BLaER1 (cell line): ENCODE measurements at regions not wholly inside any gene's neighbourhood (a gene's known extent, or its start where the extent isn't known, plus 50 kb on each side); places are given as distances from the start of the nearest gene placed in this dataset.
A peak's percentile ranks its signal among the peaks of the same experiment; 100 is the strongest.

ENCODE experiments used
- H3K27ac ChIP-seq: shearing (Covaris generic); formaldehyde crosslinking; 2 replicates; pipeline ENCODE4 v1.8.1; 2022
- H3K27me3 ChIP-seq: shearing (Covaris generic); formaldehyde crosslinking; 2 replicates; pipeline ENCODE4 v1.8.1; 2022
- H3K36me3 ChIP-seq: shearing (Covaris generic); formaldehyde crosslinking; 2 replicates; pipeline ENCODE4 v1.8.1; 2022
- H3K4me1 ChIP-seq: shearing (Covaris generic); formaldehyde crosslinking; 2 replicates; pipeline ENCODE4 v1.8.1; 2022
- H3K4me2 ChIP-seq: shearing (Covaris generic); formaldehyde crosslinking; 2 replicates; pipeline ENCODE4 v1.8.1; 2022
- H3K4me3 ChIP-seq: shearing (Covaris generic); formaldehyde crosslinking; 2 replicates; pipeline ENCODE4 v1.8.1; 2022
- H3K9ac ChIP-seq: shearing (Covaris generic); formaldehyde crosslinking; 2 replicates; pipeline ENCODE4 v1.8.1; 2022
- H3K9me3 ChIP-seq: shearing (Covaris generic); formaldehyde crosslinking; 2 replicates; pipeline ENCODE4 v1.8.1; 2022
- H4K20me1 ChIP-seq: shearing (Covaris generic); formaldehyde crosslinking; 2 replicates; pipeline ENCODE4 v1.8.1; 2022
- Cebpa-rat ChIP-seq: shearing (Covaris generic); IDR thresholded peaks from 2 replicates; pipeline ENCODE4 v1.8.1; 2022

GRCh38 chr6:147861696-147862095, 353.2 kb downstream of the SAMD5 start:
- Histone ChIP-seq H3K4me2 (peak overlapping the region; percentile 33; the same call in 1 of the 2 replicates), H3K36me3 (no peaks in the 10 kb centered on the region), H3K9me3 (no peaks in the 10 kb centered on the region), H4K20me1 (no peaks in the 10 kb centered on the region), H3K4me1 (peaks cover 17% of the 10 kb centered on the region; the same call in 1 of the 2 replicates), H3K9ac (no peak overlapping the region), H3K4me3 (no peak overlapping the region), H3K27me3 (no peaks in the 10 kb centered on the region), H3K27ac (no peak overlapping the region)
- TF ChIP-seq Cebpa-rat = no peak

GRCh38 chr6:147867433-147868226, 359.1 kb downstream of the SAMD5 start:
- Histone ChIP-seq H3K36me3 (no peaks in the 10 kb centered on the region), H3K27me3 (no peaks in the 10 kb centered on the region), H3K4me3 (no peak overlapping the region), H3K4me1 (peaks cover 45% of the 10 kb centered on the region), H4K20me1 (no peaks in the 10 kb centered on the region), H3K4me2 (peak overlapping the region; percentile 73), H3K9me3 (no peaks in the 10 kb centered on the region), H3K9ac (no peak overlapping the region), H3K27ac (no peak overlapping the region)
- TF ChIP-seq Cebpa-rat = no peak

DNA sequence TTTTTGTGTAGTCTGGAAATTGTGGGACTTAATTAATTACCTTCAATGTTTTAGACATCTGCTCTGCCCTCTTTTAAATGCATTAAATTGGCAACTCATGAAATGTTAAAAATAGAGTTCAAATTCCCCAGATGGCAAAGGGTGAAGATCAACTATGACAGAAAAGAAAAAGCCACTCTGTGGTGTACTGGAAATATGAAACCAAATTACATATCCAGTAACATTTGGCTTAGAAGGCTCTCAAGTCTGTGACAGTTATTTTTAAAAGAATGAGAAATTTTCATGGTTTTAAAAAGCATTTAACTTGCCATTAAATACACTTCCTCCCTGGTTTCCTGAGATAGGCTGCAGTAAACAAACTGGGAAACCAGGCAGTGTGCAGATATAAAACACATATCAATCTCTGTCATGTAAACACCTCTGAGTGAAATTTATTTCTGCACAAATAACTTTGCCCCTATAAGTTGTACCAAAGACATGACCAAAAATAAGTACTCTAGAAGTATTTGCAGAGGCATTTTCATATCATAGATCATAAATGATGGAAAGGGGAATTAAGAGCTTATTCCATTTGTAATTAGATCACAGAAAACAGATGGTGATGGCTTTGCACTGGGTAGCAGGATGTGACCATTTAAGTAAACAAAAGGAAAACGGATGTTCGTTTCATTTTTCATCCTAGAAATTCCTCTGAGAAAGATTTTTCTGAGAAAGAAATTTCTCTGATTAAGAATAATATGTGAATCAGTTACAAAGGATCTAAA, 360.1 kb downstream of the SAMD5 start:
- Histone ChIP-seq H3K36me3 (no peaks in the 10 kb centered on the region), H4K20me1 (no peaks in the 10 kb centered on the region), H3K9ac (0 out of 2 replicates have a peak overlapping the region, but pooled peaks have one; percentile 45), H3K4me2 (peak overlapping the region; percentile 73), H3K4me1 (peaks cover 41% of the 10 kb centered on the region), H3K4me3 (peak overlapping the region; percentile 42), H3K27ac (peak overlapping the region; percentile 49), H3K9me3 (no peaks in the 10 kb centered on the region), H3K27me3 (no peaks in the 10 kb centered on the region)
- TF ChIP-seq Cebpa-rat = no peak

- Histone ChIP-seq H3K4me1 (peaks cover 41% of the 10 kb centered on the region), H4K20me1 (no peaks in the 10 kb centered on the region), H3K9ac (0 out of 2 replicates have a peak overlapping the region, but pooled peaks have one; percentile 45), H3K4me3 (peak overlapping the region; percentile 42), H3K9me3 (no peaks in the 10 kb centered on the region), H3K36me3 (no peaks in the 10 kb centered on the region), H3K4me2 (peak overlapping the region; percentile 73), H3K27ac (peak overlapping the region; percentile 49; the same call in 1 of the 2 replicates), H3K27me3 (no peaks in the 10 kb centered on the region)
- no peak for TF ChIP-seq Cebpa-rat
Observed at GRCh38 chr6:147869201-147869600, 360.7 kb downstream of the SAMD5 start.

- no peak overlapping the region for H3K9ac ChIP-seq
- H3K4me1 ChIP-seq = peaks cover 41% of the 10 kb centered on the region
- H3K9me3 ChIP-seq = no peaks in the 10 kb centered on the region
- no peak for TF ChIP-seq Cebpa-rat
- H3K4me2 ChIP-seq = peak overlapping the region; percentile 73
- H3K4me3 ChIP-seq = no peak overlapping the region
- H3K27ac ChIP-seq = no peak overlapping the region
- H4K20me1 ChIP-seq = no peaks in the 10 kb centered on the region
- H3K36me3 ChIP-seq = no peaks in the 10 kb centered on the region
- no peaks in the 10 kb centered on the region for H3K27me3 ChIP-seq
Observed at GRCh38 chr6:147869869-147870268, 361.4 kb downstream of the SAMD5 start.

DNA sequence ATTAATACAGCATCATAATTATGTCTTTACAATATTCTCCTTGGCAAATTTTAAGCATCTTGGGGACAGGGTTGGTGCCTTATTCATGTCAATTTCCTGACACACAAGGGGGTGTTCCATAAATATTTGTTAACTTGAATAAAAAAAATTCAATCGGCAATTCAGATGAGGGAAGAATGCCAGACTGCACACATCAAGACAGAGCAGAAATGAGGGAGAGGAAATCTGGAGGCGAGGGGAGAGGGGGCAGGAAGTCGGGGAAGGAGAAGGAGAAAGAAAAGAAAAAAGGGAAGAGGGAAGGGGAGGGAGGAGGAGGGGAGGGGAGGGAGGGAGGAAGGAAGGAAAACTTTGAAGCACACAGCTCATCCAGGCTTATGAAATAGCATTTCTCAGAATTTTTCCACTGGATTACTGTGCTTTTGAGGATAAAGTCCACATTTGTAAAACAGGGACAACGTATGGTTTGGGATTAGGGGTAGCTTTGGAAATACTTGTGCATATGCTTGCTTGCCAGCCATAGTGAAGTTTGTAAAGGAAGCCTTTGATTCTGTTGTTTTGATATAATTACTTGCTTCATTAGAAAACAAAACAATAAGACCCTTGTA, 362.1 kb downstream of the SAMD5 start:
- Histone ChIP-seq H3K4me2 (peak overlapping the region; percentile 73; the same call in 1 of the 2 replicates), H3K4me3 (no peak overlapping the region), H3K4me1 (peaks cover 41% of the 10 kb centered on the region), H4K20me1 (no peaks in the 10 kb centered on the region), H3K9me3 (no peaks in the 10 kb centered on the region), H3K9ac (no peak overlapping the region), H3K36me3 (no peaks in the 10 kb centered on the region), H3K27me3 (no peaks in the 10 kb centered on the region), H3K27ac (no peak overlapping the region)
- TF ChIP-seq Cebpa-rat = no peak

GRCh38 chr6:147872002-147872401, 363.5 kb downstream of the SAMD5 start:
- Histone ChIP-seq H3K4me3 (no peak overlapping the region), H3K9me3 (no peaks in the 10 kb centered on the region), H3K36me3 (no peaks in the 10 kb centered on the region), H3K4me1 (peaks cover 40% of the 10 kb centered on the region), H3K27me3 (no peaks in the 10 kb centered on the region), H4K20me1 (no peaks in the 10 kb centered on the region), H3K9ac (no peak overlapping the region), H3K4me2 (no peak overlapping the region), H3K27ac (no peak overlapping the region)
- TF ChIP-seq Cebpa-rat = no peak

DNA sequence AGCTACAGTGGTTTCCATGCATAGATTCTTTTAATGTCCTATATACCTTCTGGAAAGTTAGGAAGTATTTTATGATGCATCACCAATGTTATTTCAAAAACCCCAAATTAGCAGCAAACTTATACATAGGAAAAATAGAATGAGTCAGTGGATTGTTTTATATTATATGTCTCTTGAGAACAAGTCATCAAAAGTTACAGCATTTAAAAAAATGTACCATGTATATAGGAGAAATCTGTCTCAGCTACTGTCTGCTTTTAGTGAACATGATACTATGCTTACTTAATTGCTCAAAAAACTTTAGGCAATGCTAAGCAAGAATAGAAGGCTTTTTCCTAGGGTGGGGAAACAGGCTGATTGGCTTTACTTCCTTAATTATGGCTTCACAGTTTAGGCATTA, 365.3 kb downstream of the SAMD5 start:
- H3K9ac ChIP-seq = no peak overlapping the region
- H3K4me1 ChIP-seq = peaks cover 22% of the 10 kb centered on the region
- H3K27ac ChIP-seq = no peak overlapping the region
- no peaks in the 10 kb centered on the region for H3K9me3 ChIP-seq
- no peak overlapping the region for H3K4me3 ChIP-seq
- no peaks in the 10 kb centered on the region for H3K36me3 ChIP-seq
- no peaks in the 10 kb centered on the region for H4K20me1 ChIP-seq
- no peak for TF ChIP-seq Cebpa-rat
- no peak overlapping the region for H3K4me2 ChIP-seq
- H3K27me3 ChIP-seq = no peaks in the 10 kb centered on the region

GRCh38 chr6:147874322-147874721, 365.8 kb downstream of the SAMD5 start:
- H3K27me3 ChIP-seq = no peaks in the 10 kb centered on the region
- no peak overlapping the region for H3K27ac ChIP-seq
- peaks cover 17% of the 10 kb centered on the region for H3K4me1 ChIP-seq
- H3K9me3 ChIP-seq = no peaks in the 10 kb centered on the region
- TF ChIP-seq Cebpa-rat = no peak
- H3K9ac ChIP-seq = no peak overlapping the region
- H3K4me2 ChIP-seq = no peak overlapping the region
- H4K20me1 ChIP-seq = no peaks in the 10 kb centered on the region
- no peaks in the 10 kb centered on the region for H3K36me3 ChIP-seq
- no peak overlapping the region for H3K4me3 ChIP-seq
